Stimulated activated CD4-positive, alpha-beta T cell treated with anti-CD3 and anti-CD28 coated beads, TNF-alpha, amount 100 ng/mL, for 24 hours (primary cell): ENCODE measurements at regions not wholly inside any gene's neighbourhood (a gene's known extent, or its start where the extent isn't known, plus 50 kb on each side); places are given as distances from the start of the nearest gene placed in this dataset.
"Not testable (repeated sequence)": the region's sequence is repeated elsewhere in the genome, so short reads cannot be mapped to it uniquely, and the experiment has no call there.

Source experiments
- DNase-seq, 3 experiments: peaks; one replicate each; pipeline ENCODE4 v3.0.0-alpha.2; 2020; ENCODE audit warnings: low read depth in 3 of 3

DNA sequence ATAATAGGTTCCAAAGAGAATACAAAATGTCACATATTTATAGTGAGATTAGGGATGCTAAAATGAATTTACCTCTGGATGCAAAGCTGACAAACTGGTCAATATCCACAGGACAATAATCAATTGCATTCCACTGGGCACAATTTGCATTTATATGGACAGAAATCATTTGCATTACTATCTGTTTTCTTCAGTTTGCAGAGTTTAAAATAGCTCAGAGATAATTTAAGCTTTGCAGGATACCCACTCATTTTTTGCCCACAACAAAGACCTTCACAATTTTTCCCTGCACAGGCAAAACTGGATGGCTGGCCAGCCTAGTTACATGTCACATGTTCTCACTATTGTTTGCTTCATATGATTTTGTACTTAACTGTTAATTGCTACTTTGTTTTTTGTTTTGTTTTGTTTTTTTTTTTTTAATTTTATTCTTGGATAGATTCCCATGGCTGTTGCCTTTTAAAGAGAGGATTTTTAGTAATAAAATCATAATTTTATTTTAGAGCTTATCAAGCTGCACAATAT lies 483.5 kb downstream of the UTRN start:
- no peak for DNase-seq

DNA sequence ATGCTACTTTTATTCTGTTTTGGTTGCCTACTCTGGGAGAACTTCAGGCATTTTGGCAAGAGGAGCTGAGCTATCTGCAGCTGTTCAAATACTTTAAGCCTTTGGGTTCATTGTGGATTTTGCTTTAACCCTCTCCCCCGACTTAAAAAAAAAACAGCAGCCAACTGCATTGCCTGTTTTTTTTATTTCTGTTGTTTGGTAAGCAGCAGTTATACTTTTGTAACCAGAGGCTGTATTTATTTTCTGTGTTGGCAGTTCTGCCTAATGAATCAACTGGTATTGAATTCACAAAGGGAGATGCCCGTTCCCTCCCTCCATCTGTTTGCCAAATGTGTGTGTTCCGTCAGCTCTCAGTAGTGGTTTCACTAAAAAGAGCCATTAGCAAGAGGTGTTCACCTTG lies 484.0 kb downstream of the UTRN start:
- DNase-seq, result no peak

- DNase-seq, result no peak
Measured at GRCh38 chr6:144776031-144776819, 491.1 kb downstream of the UTRN start.

DNA sequence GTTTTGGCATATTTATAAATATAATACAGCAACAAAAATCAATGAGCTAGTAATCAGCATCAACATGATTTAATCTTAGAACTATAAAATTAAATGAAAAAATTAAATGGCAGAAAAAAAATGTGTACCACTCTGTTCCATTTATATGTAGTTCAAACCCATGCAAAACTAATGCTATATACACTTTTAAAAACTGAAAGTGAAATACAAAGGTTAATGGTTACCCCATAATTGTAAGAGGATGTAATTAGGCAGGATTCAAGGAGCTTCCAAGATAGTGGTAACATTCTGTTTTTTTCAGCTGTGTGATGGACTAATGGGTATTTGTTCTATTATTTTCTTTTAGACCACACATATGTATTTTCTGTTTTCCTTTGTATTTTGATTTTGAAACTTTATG lies 492.1 kb downstream of the UTRN start:
- no peak for DNase-seq

- DNase-seq, result no peak
Measured at GRCh38 chr6:144778056-144778455, 492.9 kb downstream of the UTRN start.

- DNase-seq, result no peak
Measured at GRCh38 chr6:144778773-144779492, 493.8 kb downstream of the UTRN start.

DNA sequence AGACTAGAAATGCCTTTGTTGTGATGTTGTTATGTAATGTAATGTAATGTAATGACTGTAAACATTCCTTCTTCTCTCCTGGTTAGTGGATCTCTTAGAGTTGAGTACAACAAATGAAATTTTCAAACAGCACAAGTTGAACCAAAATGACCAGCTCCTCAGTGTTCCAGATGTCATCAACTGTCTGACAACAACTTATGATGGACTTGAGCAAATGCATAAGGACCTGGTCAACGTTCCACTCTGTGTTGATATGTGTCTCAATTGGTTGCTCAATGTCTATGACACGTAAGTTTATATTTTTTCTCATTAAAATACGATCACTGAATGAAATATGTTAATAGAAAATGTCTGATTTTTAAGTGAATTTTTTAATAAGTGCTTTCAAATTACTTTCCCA lies 496.7 kb downstream of the UTRN start:
- no peak for DNase-seq

- no peak for DNase-seq
Measured at GRCh38 chr6:144782634-144783033, 497.5 kb downstream of the UTRN start.

DNA sequence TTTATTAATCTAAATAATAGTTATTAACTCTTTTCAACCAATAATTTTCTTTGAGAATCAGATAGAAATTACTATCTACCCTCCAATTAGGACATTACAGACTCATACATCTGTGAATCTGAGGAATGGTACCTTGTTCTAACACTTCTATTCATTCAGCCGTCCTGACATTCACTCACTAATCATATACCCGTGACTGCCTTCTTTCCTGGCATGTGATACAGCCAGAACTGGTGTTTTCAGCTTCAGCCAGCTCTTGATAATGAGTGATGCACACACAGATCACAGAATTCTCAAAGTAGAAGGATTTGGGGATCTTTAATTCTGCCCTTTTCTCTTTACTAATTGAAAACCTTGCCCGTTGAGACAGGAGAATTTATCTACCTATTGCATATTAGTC lies 499.9 kb downstream of the UTRN start:
- DNase-seq, result no peak

DNA sequence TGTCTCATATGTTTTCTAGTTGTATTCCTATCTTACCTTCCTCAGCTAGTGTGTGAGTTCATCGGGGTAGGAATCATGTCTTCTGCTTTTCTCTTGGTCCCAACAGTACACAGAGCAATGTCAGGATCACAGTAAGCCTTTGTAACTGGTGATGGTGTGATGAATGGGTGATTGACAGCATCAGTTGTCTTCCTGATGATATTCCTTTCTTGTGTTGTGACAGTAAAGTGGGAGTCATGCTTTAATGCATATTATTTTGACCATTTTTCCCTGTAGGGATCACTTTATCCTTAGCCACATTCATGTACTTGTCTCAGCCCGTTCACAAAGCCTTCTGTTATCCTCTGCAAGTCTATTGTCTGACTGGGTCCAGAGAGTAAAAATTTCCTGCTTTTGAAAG lies 501.7 kb downstream of the UTRN start:
- no peak for DNase-seq

DNA sequence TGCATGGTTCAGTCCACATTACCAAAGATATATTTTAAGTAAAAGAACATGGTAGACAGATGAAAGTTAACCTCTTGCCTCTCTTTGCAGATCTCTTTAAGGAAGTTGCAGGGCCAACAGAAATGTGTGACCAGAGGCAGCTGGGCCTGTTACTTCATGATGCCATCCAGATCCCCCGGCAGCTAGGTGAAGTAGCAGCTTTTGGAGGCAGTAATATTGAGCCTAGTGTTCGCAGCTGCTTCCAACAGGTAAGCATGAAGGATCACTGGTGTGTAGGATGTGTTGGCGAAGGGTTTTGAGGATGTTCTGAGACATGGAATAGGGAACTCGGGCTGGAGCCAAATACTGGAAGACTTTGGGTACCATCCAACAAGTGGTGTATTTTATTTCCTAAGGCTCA lies 508.6 kb downstream of the UTRN start:
- no peak for DNase-seq

- not testable (repeated sequence) for DNase-seq
Measured at GRCh38 chr6:144795022-144795421, 509.9 kb downstream of the UTRN start.

GRCh38 chr6:144796070-144796469 lies 510.9 kb downstream of the UTRN start:
- no peak for DNase-seq

DNA sequence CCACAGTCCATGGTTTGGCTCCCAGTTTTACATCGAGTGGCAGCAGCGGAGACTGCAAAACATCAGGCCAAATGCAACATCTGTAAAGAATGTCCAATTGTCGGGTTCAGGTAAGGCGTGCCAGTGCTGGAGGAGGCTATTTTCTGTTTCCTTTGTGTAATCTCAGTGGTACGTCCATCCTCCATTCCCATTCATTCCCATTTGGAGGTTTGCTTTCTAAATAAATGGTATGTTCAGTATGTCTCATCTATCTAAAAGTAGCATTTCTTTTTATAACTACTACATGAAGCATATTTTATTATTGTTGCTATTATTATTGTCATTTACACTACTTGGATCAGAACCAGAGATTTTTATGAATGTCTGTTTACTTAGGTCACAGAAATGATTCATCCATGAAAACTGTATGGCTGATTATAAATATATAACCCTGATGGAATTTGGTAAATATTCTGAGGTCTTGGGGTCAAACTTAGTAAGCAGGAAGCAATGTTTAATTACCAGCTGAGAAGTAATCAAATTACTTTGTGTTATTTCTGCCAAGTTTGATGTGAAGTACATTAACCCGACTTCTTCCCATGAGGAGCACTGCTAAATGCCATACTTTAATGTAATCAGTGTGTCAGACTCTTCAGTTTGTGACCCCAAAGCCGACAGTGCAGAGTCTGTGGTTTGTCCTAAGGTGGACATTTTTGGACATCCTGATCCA lies 512.9 kb downstream of the UTRN start:
- no peak for DNase-seq

DNA sequence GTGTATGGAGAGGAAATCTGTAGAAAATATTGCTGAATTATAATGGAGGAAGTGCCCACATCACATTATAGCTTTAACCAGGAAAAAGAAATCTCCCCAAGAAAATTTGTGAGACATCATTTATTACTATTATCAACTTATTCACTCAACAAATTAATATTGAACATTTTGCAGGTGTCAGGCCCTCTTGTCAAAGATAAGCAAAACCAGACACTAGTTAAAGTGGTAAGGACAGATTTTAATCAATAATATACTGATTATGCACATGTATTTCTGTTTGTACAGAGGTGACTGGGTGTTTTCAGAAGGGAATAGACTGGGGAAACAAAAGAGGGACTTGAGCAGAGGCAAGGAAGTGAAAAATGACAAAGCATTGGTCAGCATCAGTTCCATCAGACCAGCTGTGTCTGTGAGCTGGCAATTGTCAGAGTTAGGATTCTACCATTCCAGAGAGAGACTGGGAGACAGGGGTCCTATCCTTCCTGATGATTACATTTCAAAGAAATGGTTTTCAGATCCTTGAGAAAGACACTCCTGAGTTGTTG lies 519.2 kb downstream of the UTRN start:
- DNase-seq, result no peak

DNA sequence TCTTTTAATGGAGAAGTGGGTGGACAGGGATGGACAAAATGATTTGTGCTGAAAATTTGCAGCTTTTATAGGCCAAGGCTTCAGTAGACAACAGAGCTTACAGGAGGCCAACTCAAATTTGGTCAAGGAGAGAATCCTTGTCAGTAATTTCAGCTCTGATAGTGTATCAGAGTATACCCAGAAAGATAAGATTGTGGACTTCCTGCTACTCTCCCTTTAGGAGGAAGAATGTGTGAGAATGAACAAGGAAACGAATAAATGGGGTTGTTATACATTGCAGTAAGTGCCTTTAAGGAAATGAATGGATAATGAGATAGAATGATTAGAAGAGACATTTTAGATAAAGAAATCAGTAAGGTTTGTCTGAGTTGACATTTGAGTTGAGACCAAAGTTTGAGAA lies 519.9 kb downstream of the UTRN start:
- DNase-seq, result no peak

DNA sequence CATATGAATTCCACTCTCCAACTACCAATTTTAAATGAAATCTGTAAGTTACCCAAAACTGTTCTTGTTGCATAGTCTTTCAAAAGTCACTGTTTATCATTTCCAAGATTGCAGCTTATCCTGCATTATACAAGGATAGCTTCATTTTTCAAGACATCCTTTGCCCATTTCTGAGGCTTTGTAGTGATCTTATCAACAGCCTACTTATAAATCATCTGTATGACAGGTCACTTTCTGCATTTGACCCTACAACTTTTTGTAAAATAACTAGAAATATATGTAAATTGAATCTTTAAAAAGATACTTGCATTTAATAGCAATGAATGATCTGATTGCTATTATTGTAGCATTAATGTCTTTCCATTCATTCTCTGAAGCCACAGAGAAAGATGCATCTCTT lies 521.1 kb downstream of the UTRN start:
- no peak for DNase-seq

- no peak for DNase-seq
Measured at GRCh38 chr6:144809120-144809519, 524.0 kb downstream of the UTRN start.

- DNase-seq, result no peak
Measured at GRCh38 chr6:144809969-144810368, 524.8 kb downstream of the UTRN start.

GRCh38 chr6:144811140-144811539 lies 526.0 kb downstream of the UTRN start:
- no peak for DNase-seq

DNA sequence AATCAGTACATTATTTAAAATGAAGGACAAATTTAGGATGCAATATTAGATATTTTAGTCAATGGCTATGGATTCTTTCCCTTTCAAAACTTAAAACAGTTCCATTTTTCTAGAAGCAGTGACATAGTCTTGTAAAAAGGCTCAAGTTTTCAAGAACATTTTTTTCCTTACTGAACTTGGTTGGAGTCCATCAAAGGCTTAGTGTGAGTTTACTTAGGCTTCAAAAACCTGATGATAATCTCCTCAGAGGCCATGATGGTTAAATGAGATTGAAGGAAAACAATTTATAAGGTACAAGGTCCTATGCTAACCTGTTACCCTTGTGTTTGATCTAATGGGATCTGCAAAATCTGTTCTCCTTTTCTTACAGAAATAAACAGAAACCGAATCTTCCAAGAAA lies 531.8 kb downstream of the UTRN start:
- no peak for DNase-seq

- no peak for DNase-seq
Measured at GRCh38 chr6:144820270-144820669, 535.1 kb downstream of the UTRN start.
